NCI-H187 treated with DMSO at 0.1 percent for 48 hours (cell line): ENCODE measurements at regions not wholly inside any gene's neighbourhood (a gene's known extent, or its start where the extent isn't known, plus 50 kb on each side); places are given as distances from the start of the nearest gene placed in this dataset.
"Not testable (repeated sequence)": the region's sequence is repeated elsewhere in the genome, so short reads cannot be mapped to it uniquely, and the experiment has no call there.

Experiments used
- DNase-seq: peaks from one replicate; lab custom pipeline; 2025; lab: John Stamatoyannopoulos, UW

DNA sequence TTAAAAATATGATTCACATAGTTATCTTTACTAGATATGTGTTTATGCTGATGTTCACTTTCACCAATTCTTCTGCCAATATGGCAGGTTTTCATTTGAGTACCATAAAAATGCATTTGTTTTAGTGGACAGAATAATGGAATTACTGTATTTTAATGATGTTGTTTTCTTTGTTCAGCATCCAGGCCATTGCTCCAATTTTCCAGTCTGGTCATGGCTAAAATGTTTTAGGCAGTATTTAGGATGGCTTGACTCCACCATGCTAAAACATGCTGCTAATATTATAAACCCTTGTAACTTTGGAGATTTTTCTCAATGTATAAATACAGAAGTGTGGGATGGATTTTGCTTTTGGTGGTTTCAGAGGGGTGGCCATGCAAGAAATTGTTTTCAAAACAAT lies 273.0 kb upstream of the RPS23 start:
- no peak for DNase-seq

GRCh38 chr5:82549263-82549662 lies 271.1 kb upstream of the RPS23 start:
- DNase-seq: no peak

GRCh38 chr5:82544004-82544403 lies 265.9 kb upstream of the RPS23 start:
- no peak for DNase-seq

- no peak for DNase-seq
These were observed 262.1 kb upstream of the RPS23 start for GRCh38 chr5:82540301-82540700.

GRCh38 chr5:82538339-82539034 lies 260.3 kb upstream of the RPS23 start:
- no peak for DNase-seq

DNA sequence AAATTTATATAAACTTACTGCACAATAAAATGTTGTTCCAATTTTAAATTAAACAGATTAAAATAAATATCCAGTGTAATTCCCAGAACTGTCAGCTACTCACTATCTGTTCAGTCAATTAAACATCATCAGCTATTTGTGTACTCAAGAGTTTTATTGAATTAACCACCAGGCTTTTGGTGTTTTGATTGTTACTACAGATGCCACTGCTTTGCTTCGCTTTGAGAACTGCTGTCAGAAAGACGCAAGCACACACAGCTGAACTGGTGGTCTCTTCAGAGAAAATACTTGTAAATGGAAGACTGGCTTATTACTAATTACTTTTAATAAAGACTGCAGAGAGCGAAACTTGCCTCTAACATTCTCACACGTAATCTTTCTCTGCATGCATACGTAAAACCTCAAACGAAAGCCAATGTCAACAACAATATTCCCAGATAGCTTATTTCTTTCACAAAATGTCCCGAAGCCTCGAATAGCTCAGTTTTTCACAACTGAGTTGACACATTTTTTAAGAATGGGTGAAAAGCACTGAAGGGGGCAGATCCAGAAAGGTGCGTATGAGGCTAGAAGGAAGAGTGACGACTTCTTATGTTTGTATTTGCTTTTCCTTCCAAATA lies 259.6 kb upstream of the RPS23 start:
- DNase-seq: no peak

- DNase-seq: no peak
These were observed 256.8 kb upstream of the RPS23 start for GRCh38 chr5:82534986-82535385.

DNA sequence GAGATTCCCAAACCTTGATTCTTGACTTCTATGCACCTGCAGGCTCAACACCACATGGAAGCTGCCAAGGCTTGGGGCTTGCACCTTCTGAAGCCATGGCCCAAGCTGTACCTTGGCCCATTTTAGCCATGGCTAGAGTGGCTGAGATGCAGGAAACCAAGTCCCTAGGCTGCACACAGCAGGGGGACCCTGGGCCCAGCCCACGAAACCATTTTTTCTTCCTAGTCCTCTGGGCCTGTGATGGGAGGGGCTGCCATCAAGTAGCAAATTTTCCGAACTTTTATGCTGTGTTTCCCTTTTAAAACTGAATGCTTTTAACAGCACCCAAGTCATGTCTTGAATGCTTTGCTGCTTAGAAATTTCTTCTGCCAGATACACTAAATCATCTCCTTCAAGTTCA lies 253.9 kb upstream of the RPS23 start:
- DNase-seq: not testable (repeated sequence)

DNA sequence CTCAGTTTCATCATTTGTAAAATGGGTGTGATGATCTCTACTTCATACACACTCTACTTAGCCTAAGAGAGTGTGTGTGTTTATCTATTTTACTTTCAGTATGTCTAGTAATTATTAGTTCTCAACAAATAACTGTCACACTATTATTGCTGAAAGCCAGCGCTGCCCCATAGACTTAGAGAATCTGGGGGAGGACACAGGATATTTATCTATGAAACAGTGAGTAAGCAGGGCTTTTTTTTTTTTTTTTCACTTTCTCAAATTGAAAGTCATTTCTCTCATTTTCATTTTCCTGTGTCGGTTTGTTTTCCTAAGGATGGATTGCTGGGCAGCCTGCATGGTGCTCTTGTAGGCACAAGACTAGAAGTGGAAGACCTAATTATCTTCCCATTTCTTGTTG lies 248.4 kb upstream of the RPS23 start:
- no peak for DNase-seq

DNA sequence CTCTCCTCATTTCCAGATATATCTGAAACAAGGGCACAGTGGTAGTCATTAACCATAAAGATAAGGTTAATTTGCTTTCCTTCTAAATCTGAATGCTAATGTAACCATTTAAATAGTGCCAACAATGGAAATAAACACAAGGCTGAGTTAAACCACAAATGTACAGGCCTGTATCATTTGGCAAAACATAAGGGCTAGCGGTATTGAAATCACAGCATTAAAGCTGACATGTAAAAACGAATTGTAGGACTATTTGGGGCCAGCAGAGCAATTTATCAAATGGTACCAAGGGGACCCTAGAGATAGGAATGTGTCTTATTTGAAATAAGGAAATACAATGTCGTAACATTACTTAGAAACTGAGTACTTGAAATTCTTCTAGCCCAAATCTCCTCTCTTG lies 247.5 kb upstream of the RPS23 start:
- DNase-seq: no peak

DNA sequence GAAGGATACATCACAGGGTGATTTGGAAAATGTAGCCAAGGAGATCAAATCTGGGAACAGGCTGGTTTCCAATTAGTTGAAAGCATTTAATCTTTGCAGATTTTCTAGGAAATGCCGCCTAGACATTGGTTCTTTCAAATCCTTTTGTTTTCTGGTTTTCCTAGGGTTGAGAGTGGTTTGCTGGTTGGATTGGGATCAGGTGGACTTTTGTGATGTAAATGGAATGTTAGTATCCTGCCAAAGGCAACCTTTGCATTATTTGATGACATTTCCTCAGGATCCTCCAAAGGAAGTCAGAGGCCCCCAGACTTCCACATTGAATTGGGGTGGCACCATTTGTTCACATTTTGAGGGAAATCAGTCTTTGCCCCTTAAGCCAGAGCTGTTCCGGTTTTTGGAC lies 245.5 kb upstream of the RPS23 start:
- no peak for DNase-seq

- peak; percentile 18 for DNase-seq
These were observed 244.7 kb upstream of the RPS23 start for GRCh38 chr5:82522897-82523296.

- DNase-seq: no peak
These were observed 243.4 kb upstream of the RPS23 start for GRCh38 chr5:82521431-82522051.

- DNase-seq: no peak
These were observed 241.4 kb upstream of the RPS23 start for GRCh38 chr5:82519558-82519957.

DNA sequence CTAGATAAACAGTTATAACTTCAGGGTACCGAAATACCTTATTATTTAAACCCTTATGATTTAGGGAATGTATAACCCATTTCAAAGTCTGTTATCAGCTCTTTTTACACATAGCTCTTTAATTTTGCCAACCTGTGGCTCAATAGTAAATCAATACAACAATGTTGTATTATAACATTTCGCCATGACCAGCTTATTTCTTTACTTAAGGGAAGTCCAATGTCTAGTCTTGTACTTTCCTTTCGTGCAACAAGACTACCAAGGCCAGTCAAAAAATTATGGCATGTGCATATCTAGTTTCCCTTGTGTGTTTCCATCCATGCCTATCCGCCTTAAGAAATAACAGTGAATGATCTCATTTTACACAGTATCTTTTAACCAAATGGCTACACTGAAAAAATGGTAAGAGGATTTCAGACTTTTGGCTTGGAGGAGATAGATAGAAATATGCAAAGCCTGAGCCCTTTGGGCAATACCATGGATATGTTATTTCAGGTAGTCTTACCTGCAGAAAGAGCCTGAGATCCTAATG lies 239.5 kb upstream of the RPS23 start:
- DNase-seq: no peak

- no peak for DNase-seq
These were observed 235.6 kb upstream of the RPS23 start for GRCh38 chr5:82513738-82514137.

- no peak for DNase-seq
These were observed 233.9 kb upstream of the RPS23 start for GRCh38 chr5:82512025-82512424.

- DNase-seq: no peak
These were observed 233.0 kb upstream of the RPS23 start for GRCh38 chr5:82511134-82511533.

GRCh38 chr5:82509762-82510161 lies 231.6 kb upstream of the RPS23 start:
- DNase-seq: no peak

- not testable (repeated sequence) for DNase-seq
These were observed 228.2 kb upstream of the RPS23 start for GRCh38 chr5:82506390-82506789.

GRCh38 chr5:82499725-82500244 lies 221.6 kb upstream of the RPS23 start:
- no peak for DNase-seq

GRCh38 chr5:82497242-82497641 lies 219.1 kb upstream of the RPS23 start:
- DNase-seq: no peak

DNA sequence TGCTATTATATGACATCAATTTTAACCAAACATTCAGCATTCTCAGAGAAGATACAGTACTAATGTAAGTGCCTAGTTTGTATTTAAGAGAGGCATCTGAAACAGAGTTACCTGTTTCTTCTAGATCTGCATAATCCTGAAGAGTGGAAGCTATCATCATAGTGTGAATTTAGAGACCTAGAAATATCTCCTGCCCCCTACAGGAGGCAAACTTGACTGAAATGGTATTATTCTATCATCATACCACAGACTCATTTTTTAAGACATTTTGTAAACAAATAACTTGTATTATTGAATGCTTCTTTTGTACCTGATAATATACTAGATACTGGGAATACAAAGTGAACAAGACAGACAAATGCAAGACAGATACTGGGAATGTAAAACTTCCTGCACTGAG lies 216.8 kb upstream of the RPS23 start:
- no peak for DNase-seq
